ENCODE measurements at regions not wholly inside any gene's neighbourhood (a gene's known extent, or its start where the extent isn't known, plus 50 kb on each side); places are given as distances from the start of the nearest gene placed in this dataset.

DNA sequence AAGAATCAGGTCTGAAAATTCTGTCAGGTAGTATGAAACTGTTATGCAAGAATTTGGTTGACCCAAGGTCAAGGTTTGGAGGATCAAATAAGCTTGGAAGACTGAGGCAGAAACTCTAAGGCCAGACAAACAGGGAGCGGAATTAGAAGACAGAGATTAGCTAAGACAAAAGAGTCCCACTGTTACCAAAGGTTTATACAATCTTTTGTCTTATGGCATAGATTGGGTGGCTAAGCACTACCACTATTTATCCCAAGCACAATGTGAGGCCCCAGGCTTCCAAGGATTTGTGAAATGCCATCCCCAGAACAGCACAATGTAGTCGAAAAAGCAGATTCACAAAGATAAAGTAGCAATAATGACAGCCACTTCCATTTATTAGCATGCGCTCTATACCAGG, 311.2 kb downstream of the SEC23A start:
- TF ChIP-seq YY1 (IDR thresholded peaks at IDR 0.05; ENCODE audit: insufficient read depth, insufficient read length) = no peak
- no peak for TF ChIP-seq SUZ12 (IDR thresholded peaks at IDR 0.05; ENCODE audit: extremely low read depth, insufficient read depth, insufficient read length)
